ENCODE measurements at regions not wholly inside any gene's neighbourhood (a gene's known extent, or its start where the extent isn't known, plus 50 kb on each side); places are given as distances from the start of the nearest gene placed in this dataset.

DNA sequence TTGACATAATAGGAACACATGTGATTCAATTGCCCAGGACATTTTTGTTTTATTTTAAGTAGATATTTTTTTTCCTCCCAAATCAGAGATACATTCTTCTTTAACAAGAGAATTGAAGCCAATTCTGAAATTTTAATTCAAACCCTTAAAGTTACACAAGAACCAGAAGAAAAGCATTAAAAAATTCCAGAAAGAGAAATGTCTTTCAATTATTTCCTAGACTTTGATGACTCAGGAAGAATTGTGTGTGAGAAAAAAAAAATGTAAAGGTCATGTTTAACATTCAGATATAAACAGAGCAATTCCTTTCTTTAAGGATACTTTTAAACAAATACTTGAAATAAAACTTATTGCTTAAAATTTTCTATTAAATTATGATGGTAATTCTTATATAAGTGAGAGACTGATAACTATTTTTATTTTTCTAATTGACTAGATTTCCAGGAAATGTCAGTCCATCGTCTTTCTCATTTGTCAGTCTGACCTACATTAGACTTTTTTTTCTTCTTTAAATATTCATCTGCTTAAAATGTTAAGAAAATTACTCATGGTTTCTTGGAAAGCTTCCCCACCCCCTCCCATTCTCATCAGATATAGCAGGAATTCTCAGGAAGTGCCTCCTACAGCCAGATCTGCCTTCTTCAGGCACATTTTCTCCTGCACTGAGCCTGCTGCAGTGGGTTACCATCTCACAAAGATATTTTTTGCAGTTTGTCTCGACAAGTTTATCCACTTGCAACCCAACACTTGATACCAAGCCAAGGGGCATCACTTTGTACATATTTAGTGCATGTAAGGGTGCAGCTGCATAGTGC, 261.8 kb upstream of the CBLB start:
- TF ChIP-seq, protein P1, sequence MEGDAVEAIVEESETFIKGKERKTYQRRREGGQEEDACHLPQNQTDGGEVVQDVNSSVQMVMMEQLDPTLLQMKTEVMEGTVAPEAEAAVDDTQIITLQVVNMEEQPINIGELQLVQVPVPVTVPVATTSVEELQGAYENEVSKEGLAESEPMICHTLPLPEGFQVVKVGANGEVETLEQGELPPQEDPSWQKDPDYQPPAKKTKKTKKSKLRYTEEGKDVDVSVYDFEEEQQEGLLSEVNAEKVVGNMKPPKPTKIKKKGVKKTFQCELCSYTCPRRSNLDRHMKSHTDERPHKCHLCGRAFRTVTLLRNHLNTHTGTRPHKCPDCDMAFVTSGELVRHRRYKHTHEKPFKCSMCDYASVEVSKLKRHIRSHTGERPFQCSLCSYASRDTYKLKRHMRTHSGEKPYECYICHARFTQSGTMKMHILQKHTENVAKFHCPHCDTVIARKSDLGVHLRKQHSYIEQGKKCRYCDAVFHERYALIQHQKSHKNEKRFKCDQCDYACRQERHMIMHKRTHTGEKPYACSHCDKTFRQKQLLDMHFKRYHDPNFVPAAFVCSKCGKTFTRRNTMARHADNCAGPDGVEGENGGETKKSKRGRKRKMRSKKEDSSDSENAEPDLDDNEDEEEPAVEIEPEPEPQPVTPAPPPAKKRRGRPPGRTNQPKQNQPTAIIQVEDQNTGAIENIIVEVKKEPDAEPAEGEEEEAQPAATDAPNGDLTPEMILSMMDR (IDR thresholded peaks at IDR 0.05): no peak
- TF ChIP-seq POLR2A (IDR thresholded peaks at IDR 0.05): no peak
